K562 (cell line): ENCODE measurements at regions not wholly inside any gene's neighbourhood (a gene's known extent, or its start where the extent isn't known, plus 50 kb on each side); places are given as distances from the start of the nearest gene placed in this dataset.

ENCODE experiments used
- CEBPB ChIP-seq: fragments of 450-650 bp; IDR thresholded peaks from 2 replicates; pipeline ENCODE4 v1.6.1; 2016; ENCODE audit warnings: missing genetic modification characterization, missing compliant biosample characterization
- KLF10 ChIP-seq: fragments of 250-450 bp; sonication (Bioruptor Pico); IDR thresholded peaks from 2 replicates; pipeline ENCODE4 v1.6.1; 2021; ENCODE audit warnings: matching md5 sums
- MAFK ChIP-seq: IDR thresholded peaks from 2 replicates; pipeline ENCODE4 v1.6.1; 2011; ENCODE audit warnings: low read length, improper control_type of control experiment
- POLR2AphosphoS2 ChIP-seq: IDR thresholded peaks from 2 replicates; pipeline ENCODE4 v1.6.1; 2012; ENCODE audit warnings: low read length, improper control_type of control experiment
- POLR2AphosphoS5 ChIP-seq: IDR thresholded peaks from 2 replicates; pipeline ENCODE4 v1.6.1; 2011; ENCODE audit warnings: mild to moderate bottlenecking, low read depth, low read length, moderate library complexity; ENCODE audit not compliant: control insufficient read depth, insufficient read depth
- RFX5 ChIP-seq: IDR thresholded peaks from 2 replicates; pipeline ENCODE4 v1.6.1; 2011; ENCODE audit warnings: low read depth, mild to moderate bottlenecking, improper control_type of control experiment, low read length
- ZNF668 ChIP-seq: fragments of 250-450 bp; sonication (Bioruptor Pico); IDR thresholded peaks from 2 replicates; pipeline ENCODE4 v1.8.0; 2022; ENCODE audit warnings: mild to moderate bottlenecking, inconsistent platforms
- TF ChIP-seq, protein P1 (sequence below), 3 experiments: IDR thresholded peaks in 2 of 3; conservative IDR thresholded peaks in 1 of 3; 2 replicates each; pipeline ENCODE4 v1.5.1; 2011 to 2012; ENCODE audit warnings: low read length in 3 of 3, mild to moderate bottlenecking in 3 of 3, control low read depth in 2 of 3, improper control_type of control experiment in 1 of 3, inconsistent platforms in 1 of 3, low read depth in 1 of 3, mixed read lengths in 1 of 3, moderate library complexity in 1 of 3; ENCODE audit not compliant: insufficient read depth in 2 of 3
- TF ChIP-seq, protein P2 (sequence below), 2 experiments: fragments of 450-650 bp; formaldehyde crosslinking in 1 of 2; IDR thresholded peaks; 2 replicates each; pipeline versions ENCODE4 v1.4.0 to v1.6.1; 2014 to 2020; ENCODE audit warnings: mild to moderate bottlenecking in 2 of 2, borderline replicate concordance in 1 of 2, low read depth in 1 of 2

DNA sequence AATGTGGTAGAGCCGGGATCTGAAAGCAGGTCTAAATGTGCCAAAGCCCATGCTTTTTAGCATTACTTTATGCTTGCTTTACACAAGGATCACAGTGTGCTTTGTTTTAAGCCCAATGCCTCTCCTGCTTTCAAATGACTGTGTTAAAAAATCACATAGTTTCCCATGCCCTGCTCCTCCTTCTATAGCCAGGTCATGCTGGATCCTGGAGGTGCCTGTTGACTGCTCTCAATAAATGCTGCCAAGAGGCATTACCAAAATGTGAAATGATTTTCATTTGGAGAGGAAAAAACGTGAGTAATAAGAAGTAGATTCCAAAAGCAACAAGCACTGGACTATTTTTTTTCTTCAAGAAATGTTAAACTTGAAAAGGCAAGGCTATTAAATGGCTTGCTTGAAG, 420.7 kb upstream of the USP24 start:
- TF ChIP-seq, protein P1, sequence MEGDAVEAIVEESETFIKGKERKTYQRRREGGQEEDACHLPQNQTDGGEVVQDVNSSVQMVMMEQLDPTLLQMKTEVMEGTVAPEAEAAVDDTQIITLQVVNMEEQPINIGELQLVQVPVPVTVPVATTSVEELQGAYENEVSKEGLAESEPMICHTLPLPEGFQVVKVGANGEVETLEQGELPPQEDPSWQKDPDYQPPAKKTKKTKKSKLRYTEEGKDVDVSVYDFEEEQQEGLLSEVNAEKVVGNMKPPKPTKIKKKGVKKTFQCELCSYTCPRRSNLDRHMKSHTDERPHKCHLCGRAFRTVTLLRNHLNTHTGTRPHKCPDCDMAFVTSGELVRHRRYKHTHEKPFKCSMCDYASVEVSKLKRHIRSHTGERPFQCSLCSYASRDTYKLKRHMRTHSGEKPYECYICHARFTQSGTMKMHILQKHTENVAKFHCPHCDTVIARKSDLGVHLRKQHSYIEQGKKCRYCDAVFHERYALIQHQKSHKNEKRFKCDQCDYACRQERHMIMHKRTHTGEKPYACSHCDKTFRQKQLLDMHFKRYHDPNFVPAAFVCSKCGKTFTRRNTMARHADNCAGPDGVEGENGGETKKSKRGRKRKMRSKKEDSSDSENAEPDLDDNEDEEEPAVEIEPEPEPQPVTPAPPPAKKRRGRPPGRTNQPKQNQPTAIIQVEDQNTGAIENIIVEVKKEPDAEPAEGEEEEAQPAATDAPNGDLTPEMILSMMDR (IDR thresholded peaks at IDR 0.05 in 2 of 3, conservative IDR thresholded peaks at IDR 0.05 in 1 of 3; ENCODE audit: insufficient read depth in 2 of 3, low read depth in 1 of 3, low read length in 3 of 3), result no peak
- TF ChIP-seq MAFK (no peak), RFX5 (no peak), POLR2AphosphoS5 (no peak), KLF10 (CRISPR knock-in tag) (no peak), POLR2AphosphoS2 (no peak), ZNF668 (CRISPR knock-in tag) (no peak), CEBPB (tag) (no peak)
- TF ChIP-seq, protein P2, sequence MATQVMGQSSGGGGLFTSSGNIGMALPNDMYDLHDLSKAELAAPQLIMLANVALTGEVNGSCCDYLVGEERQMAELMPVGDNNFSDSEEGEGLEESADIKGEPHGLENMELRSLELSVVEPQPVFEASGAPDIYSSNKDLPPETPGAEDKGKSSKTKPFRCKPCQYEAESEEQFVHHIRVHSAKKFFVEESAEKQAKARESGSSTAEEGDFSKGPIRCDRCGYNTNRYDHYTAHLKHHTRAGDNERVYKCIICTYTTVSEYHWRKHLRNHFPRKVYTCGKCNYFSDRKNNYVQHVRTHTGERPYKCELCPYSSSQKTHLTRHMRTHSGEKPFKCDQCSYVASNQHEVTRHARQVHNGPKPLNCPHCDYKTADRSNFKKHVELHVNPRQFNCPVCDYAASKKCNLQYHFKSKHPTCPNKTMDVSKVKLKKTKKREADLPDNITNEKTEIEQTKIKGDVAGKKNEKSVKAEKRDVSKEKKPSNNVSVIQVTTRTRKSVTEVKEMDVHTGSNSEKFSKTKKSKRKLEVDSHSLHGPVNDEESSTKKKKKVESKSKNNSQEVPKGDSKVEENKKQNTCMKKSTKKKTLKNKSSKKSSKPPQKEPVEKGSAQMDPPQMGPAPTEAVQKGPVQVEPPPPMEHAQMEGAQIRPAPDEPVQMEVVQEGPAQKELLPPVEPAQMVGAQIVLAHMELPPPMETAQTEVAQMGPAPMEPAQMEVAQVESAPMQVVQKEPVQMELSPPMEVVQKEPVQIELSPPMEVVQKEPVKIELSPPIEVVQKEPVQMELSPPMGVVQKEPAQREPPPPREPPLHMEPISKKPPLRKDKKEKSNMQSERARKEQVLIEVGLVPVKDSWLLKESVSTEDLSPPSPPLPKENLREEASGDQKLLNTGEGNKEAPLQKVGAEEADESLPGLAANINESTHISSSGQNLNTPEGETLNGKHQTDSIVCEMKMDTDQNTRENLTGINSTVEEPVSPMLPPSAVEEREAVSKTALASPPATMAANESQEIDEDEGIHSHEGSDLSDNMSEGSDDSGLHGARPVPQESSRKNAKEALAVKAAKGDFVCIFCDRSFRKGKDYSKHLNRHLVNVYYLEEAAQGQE (IDR thresholded peaks at IDR 0.05; ENCODE audit: borderline replicate concordance), result no peak
- TF ChIP-seq, protein P2 (CRISPR knock-in tag; IDR thresholded peaks at IDR 0.05; ENCODE audit: low read depth), result no peak
